GM23338 (cell line): ENCODE measurements at regions not wholly inside any gene's neighbourhood (a gene's known extent, or its start where the extent isn't known, plus 50 kb on each side); places are given as distances from the start of the nearest gene placed in this dataset.
"Not testable (repeated sequence)": the region's sequence is repeated elsewhere in the genome, so short reads cannot be mapped to it uniquely, and the experiment has no call there.

ENCODE experiments used
- ATAC-seq: fragments of 200-7000 bp; cut with Tn5 transposase; 3 replicates; pipeline ENCODE4 v1.9.1; 2020
- DNase-seq: peaks from one replicate; pipeline ENCODE4 v3.0.0-alpha.2; 2015; ENCODE audit warnings: low spot score
- H2AFZ ChIP-seq: fragments of 200-600 bp; sonication (generic); 2 replicates; pipeline ENCODE4 v1.8.0; 2016; ENCODE audit warnings: antibody characterized with exemption, mild to moderate bottlenecking, moderate library complexity
- H3F3A ChIP-seq: fragments of 200-600 bp; sonication (generic); replicated peaks from 2 replicates; pipeline ENCODE4 v1.8.0; 2017; ENCODE audit warnings: antibody characterized with exemption, mixed run types, low read depth
- H3K27ac ChIP-seq: fragments of 200-600 bp; sonication (generic); 2 replicates; pipeline ENCODE4 v1.6.1; 2016; ENCODE audit warnings: low read depth
- H3K27me3 ChIP-seq: fragments of 200-600 bp; sonication (generic); 2 replicates; pipeline ENCODE4 v1.8.0; 2016; ENCODE audit warnings: mild to moderate bottlenecking, mixed run types, moderate library complexity; ENCODE audit not compliant: insufficient read depth
- H3K36me3 ChIP-seq: fragments of 200-600 bp; sonication (generic); 2 replicates; pipeline ENCODE4 v1.8.0; 2016; ENCODE audit warnings: mild to moderate bottlenecking; ENCODE audit not compliant: insufficient read depth
- H3K4me1 ChIP-seq: fragments of 200-600 bp; sonication (generic); 2 replicates; pipeline ENCODE4 v1.8.0; 2016; ENCODE audit warnings: mild to moderate bottlenecking, moderate library complexity; ENCODE audit not compliant: insufficient read depth
- H3K4me2 ChIP-seq: fragments of 200-600 bp; sonication (generic); 2 replicates; pipeline ENCODE4 v1.7.1; 2017; ENCODE audit warnings: mixed run types
- H3K4me3 ChIP-seq: fragments of 200-600 bp; sonication (generic); 2 replicates; pipeline ENCODE4 v1.6.1; 2016; ENCODE audit warnings: mixed run types
- H3K79me2 ChIP-seq: fragments of 200-600 bp; sonication (generic); replicated peaks from 2 replicates; pipeline ENCODE4 v1.8.0; 2017; ENCODE audit warnings: mild to moderate bottlenecking; ENCODE audit not compliant: insufficient read depth
- H3K9me2 ChIP-seq: fragments of 200-600 bp; sonication (generic); 2 replicates; pipeline ENCODE4 v1.8.0; 2017; ENCODE audit not compliant: insufficient read depth
- H4K20me1 ChIP-seq: fragments of 200-600 bp; sonication (generic); replicated peaks from 2 replicates; pipeline ENCODE4 v1.8.0; 2017; ENCODE audit warnings: mild to moderate bottlenecking; ENCODE audit not compliant: insufficient read depth
- H3K27ac Mint-ChIP-seq: 2 replicates; pipeline ENCODE4 v1.8.0; 2020; ENCODE audit warnings: inconsistent platforms, mild to moderate bottlenecking, moderate library complexity, mixed read lengths
- H3K27me3 Mint-ChIP-seq: 3 replicates; pipeline ENCODE4 v1.8.0; 2022; ENCODE audit warnings: low read depth, mild to moderate bottlenecking, moderate library complexity, mixed read lengths, inconsistent platforms; ENCODE audit not compliant: insufficient read depth, poor library complexity
- H3K36me3 Mint-ChIP-seq: 3 replicates; pipeline ENCODE4 v1.8.0; 2021; ENCODE audit warnings: low read depth, mild to moderate bottlenecking, inconsistent platforms, moderate library complexity, mixed read lengths
- H3K4me1 Mint-ChIP-seq: 3 replicates; pipeline ENCODE4 v1.8.0; 2020; ENCODE audit warnings: mild to moderate bottlenecking, inconsistent platforms, mixed read lengths
- H3K4me3 Mint-ChIP-seq: 3 replicates; pipeline ENCODE4 v1.8.0; 2021; ENCODE audit warnings: moderate library complexity, mild to moderate bottlenecking, inconsistent platforms, mixed read lengths
- H3K9me3 Mint-ChIP-seq: 3 replicates; pipeline ENCODE4 v1.8.0; 2020; ENCODE audit warnings: moderate library complexity, mild to moderate bottlenecking, inconsistent platforms, mixed read lengths
- EZH2 ChIP-seq: fragments of 200-600 bp; sonication (generic); IDR thresholded peaks from one replicate; pipeline ENCODE4 v1.8.0; 2017; ENCODE audit warnings: antibody characterized with exemption, mild to moderate bottlenecking, low read depth; ENCODE audit not compliant: unreplicated experiment
- EZH2phosphoT487 ChIP-seq: fragments of 200-600 bp; sonication (generic); IDR thresholded peaks from one replicate; pipeline ENCODE4 v1.8.1; 2018; ENCODE audit warnings: antibody characterized with exemption; ENCODE audit not compliant: unreplicated experiment
- NANOG ChIP-seq: IDR thresholded peaks from 2 replicates; pipeline ENCODE4 v1.6.1; 2016; ENCODE audit warnings: antibody characterized with exemption, borderline replicate concordance
- POLR2AphosphoS5 ChIP-seq: IDR thresholded peaks from 2 replicates; pipeline ENCODE4 v1.6.1; 2016; ENCODE audit warnings: antibody characterized with exemption, low read depth
- STAT1 ChIP-seq: IDR thresholded peaks from one replicate; pipeline ENCODE4 v1.6.1; 2016; ENCODE audit warnings: antibody characterized with exemption; ENCODE audit not compliant: unreplicated experiment
- ZNF114 ChIP-seq: fragments of 250-450 bp; sonication (Bioruptor Pico); IDR thresholded peaks from 2 replicates; pipeline ENCODE4 v1.5.0; 2020; ENCODE audit warnings: mild to moderate bottlenecking, moderate library complexity
- ZNF331 ChIP-seq: fragments of 250-450 bp; sonication (Bioruptor Pico); IDR thresholded peaks from 2 replicates; pipeline ENCODE4 v1.5.0; 2020; ENCODE audit warnings: low read depth, mild to moderate bottlenecking, moderate library complexity
- TF ChIP-seq, protein P1 (sequence below): fragments of 250-450 bp; sonication (Bioruptor Pico); IDR thresholded peaks from 2 replicates; pipeline ENCODE4 v1.5.0; 2020; ENCODE audit warnings: mild to moderate bottlenecking, moderate library complexity

DNA sequence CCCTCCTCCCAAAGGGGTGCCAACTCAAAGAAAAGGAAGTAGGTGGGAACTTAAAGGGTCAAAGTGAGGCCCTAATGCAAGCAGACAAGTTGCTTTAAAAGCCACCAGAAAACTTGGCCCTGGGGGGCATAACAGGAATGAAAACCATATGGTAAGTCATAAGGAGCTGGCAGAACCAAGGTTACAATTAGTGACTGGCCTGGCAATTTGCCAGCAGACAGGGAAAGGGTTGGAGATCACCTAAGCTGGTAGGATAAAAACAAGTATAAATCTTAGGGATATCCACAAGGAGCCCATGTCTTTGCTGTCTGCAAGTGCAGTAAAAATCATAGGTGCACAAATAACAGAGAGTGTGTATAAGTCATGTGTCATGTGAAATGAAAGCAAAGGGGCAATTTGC is 256.7 kb upstream of the LRRTM4 start (continued):
- TF ChIP-seq, protein P1, sequence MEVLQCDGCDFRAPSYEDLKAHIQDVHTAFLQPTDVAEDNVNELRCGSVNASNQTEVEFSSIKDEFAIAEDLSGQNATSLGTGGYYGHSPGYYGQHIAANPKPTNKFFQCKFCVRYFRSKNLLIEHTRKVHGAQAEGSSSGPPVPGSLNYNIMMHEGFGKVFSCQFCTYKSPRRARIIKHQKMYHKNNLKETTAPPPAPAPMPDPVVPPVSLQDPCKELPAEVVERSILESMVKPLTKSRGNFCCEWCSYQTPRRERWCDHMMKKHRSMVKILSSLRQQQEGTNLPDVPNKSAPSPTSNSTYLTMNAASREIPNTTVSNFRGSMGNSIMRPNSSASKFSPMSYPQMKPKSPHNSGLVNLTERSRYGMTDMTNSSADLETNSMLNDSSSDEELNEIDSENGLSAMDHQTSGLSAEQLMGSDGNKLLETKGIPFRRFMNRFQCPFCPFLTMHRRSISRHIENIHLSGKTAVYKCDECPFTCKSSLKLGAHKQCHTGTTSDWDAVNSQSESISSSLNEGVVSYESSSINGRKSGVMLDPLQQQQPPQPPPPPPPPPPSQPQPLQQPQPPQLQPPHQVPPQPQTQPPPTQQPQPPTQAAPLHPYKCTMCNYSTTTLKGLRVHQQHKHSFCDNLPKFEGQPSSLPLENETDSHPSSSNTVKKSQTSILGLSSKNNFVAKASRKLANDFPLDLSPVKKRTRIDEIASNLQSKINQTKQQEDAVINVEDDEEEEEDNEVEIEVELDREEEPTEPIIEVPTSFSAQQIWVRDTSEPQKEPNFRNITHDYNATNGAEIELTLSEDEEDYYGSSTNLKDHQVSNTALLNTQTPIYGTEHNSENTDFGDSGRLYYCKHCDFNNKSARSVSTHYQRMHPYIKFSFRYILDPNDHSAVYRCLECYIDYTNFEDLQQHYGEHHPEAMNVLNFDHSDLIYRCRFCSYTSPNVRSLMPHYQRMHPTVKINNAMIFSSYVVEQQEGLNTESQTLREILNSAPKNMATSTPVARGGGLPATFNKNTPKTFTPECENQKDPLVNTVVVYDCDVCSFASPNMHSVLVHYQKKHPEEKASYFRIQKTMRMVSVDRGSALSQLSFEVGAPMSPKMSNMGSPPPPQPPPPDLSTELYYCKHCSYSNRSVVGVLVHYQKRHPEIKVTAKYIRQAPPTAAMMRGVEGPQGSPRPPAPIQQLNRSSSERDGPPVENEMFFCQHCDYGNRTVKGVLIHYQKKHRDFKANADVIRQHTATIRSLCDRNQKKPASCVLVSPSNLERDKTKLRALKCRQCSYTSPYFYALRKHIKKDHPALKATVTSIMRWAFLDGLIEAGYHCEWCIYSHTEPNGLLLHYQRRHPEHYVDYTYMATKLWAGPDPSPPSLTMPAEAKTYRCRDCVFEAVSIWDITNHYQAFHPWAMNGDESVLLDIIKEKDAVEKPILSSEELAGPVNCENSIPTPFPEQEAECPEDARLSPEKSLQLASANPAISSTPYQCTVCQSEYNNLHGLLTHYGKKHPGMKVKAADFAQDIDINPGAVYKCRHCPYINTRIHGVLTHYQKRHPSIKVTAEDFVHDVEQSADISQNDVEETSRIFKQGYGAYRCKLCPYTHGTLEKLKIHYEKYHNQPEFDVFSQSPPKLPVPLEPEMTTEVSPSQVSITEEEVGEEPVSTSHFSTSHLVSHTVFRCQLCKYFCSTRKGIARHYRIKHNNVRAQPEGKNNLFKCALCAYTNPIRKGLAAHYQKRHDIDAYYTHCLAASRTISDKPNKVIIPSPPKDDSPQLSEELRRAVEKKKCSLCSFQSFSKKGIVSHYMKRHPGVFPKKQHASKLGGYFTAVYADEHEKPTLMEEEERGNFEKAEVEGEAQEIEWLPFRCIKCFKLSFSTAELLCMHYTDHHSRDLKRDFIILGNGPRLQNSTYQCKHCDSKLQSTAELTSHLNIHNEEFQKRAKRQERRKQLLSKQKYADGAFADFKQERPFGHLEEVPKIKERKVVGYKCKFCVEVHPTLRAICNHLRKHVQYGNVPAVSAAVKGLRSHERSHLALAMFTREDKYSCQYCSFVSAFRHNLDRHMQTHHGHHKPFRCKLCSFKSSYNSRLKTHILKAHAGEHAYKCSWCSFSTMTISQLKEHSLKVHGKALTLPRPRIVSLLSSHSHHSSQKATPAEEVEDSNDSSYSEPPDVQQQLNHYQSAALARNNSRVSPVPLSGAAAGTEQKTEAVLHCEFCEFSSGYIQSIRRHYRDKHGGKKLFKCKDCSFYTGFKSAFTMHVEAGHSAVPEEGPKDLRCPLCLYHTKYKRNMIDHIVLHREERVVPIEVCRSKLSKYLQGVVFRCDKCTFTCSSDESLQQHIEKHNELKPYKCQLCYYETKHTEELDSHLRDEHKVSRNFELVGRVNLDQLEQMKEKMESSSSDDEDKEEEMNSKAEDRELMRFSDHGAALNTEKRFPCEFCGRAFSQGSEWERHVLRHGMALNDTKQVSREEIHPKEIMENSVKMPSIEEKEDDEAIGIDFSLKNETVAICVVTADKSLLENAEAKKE (CRISPR knock-in tag): no peak
- TF ChIP-seq EZH2phosphoT487 (no peak), EZH2 (no peak), ZNF331 (CRISPR knock-in tag) (no peak)

GRCh38 chr2:77793500-77793899 is 271.3 kb upstream of the LRRTM4 start:
- H3K4me1 ChIP-seq: peaks cover 11% of the 10 kb centered on the region
- H2AFZ ChIP-seq, H3K27ac Mint-ChIP-seq, H3K4me2 ChIP-seq, DNase-seq, H3K4me1 Mint-ChIP-seq, H3K36me3 Mint-ChIP-seq, H3K36me3 ChIP-seq, H4K20me1 ChIP-seq, H3K9me2 ChIP-seq, H3K79me2 ChIP-seq, H3K27ac ChIP-seq, H3K9me3 Mint-ChIP-seq, H3F3A ChIP-seq, H3K4me3 Mint-ChIP-seq, ATAC-seq, H3K27me3 Mint-ChIP-seq, H3K27me3 ChIP-seq, H3K4me3 ChIP-seq: not testable (repeated sequence)

DNA sequence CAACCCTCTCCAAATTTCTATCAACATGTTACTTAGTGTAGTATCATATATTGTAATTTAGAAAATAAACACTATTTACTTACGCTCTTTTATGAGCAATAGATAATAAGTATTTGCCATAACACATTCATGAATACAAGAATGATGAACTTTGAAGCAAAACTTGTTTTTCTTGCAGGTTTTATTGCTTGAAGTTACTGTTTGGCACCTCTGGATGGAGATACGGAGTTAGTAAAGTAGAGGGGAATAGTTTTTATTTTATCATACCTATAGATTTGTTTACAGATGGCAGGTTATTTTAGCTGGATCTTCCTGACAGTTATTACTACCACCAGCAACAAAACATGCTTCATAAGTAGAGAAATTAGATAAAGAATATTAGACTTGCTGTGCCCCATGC is 274.2 kb upstream of the LRRTM4 start:
- Histone ChIP-seq H3K27ac (no peak overlapping the region), H3K27me3 (no peaks in the 10 kb centered on the region), H2AFZ (no peak overlapping the region), H3K4me3 (no peak overlapping the region), H3K4me2 (no peak overlapping the region), H3K36me3 (no peaks in the 10 kb centered on the region), H4K20me1 (no peaks in the 10 kb centered on the region), H3K9me2 (no peaks in the 10 kb centered on the region), H3K79me2 (no peaks in the 10 kb centered on the region), H3F3A (no peaks in the 10 kb centered on the region), H3K4me1 (peaks cover 11% of the 10 kb centered on the region)
- no peak for DNase-seq
- no peaks in the 10 kb centered on the region for H3K27me3 Mint-ChIP-seq
- 0 out of 3 replicates have a peak, but pooled peaks cover 3% of the 10 kb centered on the region for H3K9me3 Mint-ChIP-seq
- no peak overlapping the region for H3K4me3 Mint-ChIP-seq
- H3K27ac Mint-ChIP-seq: no peak overlapping the region
- no peak for ATAC-seq
- H3K4me1 Mint-ChIP-seq: peaks cover 9% of the 10 kb centered on the region
- H3K36me3 Mint-ChIP-seq: peaks cover 4% of the 10 kb centered on the region; the same call in 1 of the 3 replicates
- TF ChIP-seq ZNF331 (CRISPR knock-in tag) (no peak), NANOG (no peak), STAT1 (no peak), EZH2phosphoT487 (no peak), EZH2 (no peak), ZNF114 (CRISPR knock-in tag) (no peak), POLR2AphosphoS5 (no peak)
